ENCODE measurements at regions not wholly inside any gene's neighbourhood (a gene's known extent, or its start where the extent isn't known, plus 50 kb on each side); places are given as distances from the start of the nearest gene placed in this dataset.

DNA sequence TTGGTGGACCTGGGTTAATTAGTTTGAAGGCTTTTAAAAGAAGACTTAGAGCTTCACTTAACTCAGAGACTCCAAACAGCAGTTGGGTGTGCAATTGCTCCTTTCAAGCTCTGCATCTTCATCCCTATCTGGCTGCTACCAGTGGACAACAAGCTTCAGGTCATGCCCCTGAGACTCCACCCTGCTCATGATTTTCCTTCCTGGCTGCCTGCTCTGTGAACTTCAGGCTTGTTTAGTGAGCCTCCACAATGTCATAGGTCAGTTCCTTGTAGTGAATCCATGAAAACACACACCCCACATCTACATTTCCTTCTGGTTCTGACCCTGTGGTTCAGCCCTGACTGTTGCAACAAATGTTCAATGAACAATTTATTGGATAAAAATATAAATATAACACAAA lies 61.1 kb upstream of the MARCKS start:
- no peak for DNase-seq (ENCODE audit: low read depth, low spot score)
- BruUV-seq (replicated peaks), result no TSS peak

DNA sequence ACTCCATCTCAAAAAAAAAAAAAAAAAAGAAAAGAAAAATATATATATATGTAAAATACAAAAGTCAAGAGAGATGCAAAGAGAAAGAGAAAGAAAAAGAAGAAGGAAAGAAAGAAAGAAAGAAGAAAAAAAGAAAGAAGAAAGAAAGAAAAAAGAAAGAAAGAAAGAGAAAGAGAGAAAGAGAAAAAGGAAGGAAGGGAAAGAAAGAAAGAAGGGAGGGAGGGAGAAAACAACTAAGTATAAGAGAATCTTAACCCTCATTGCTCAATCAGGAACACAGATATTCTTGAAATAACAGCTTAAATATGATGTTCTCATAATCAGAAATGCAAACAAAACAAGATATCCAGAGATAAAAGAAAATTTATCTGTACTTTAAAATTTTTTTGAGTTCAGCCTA lies 54.4 kb upstream of the MARCKS start:
- Histone ChIP-seq H2AFZ (ENCODE audit: low read depth, low read length, poor library complexity, severe bottlenecking) (no peak overlapping the region), H3K9me2 (ENCODE audit: insufficient read depth) (no peaks in the 10 kb centered on the region), H3K9me3 (ENCODE audit: control insufficient read depth in 1 of 2, insufficient read depth in 1 of 2, low read depth in 1 of 2, low read length in 2 of 2) (no peaks in the 10 kb centered on the region), H3K27me3 (ENCODE audit: insufficient read depth, low read length) (no peaks in the 10 kb centered on the region), H3K36me3 (ENCODE audit: control insufficient read depth in 1 of 2, insufficient read depth in 2 of 2, low read length in 2 of 2) (no peaks in the 10 kb centered on the region), H4K20me1 (ENCODE audit: insufficient read depth) (no peaks in the 10 kb centered on the region), H3K79me2 (ENCODE audit: insufficient read depth, low read length) (no peaks in the 10 kb centered on the region), H3K27ac (ENCODE audit: low read depth, low read length) (no peak overlapping the region), H3K4me2 (ENCODE audit: low read length) (no peak overlapping the region), H3K4me1 (ENCODE audit: control insufficient read depth in 1 of 2, insufficient read depth in 2 of 2, low read length in 2 of 2) (no peaks in the 10 kb centered on the region), H3K9ac (ENCODE audit: low read length) (no peak overlapping the region), H3K4me3 (replicated peaks in 1 of 2; ENCODE audit: low read depth in 1 of 2, low read length in 2 of 2) (no peak overlapping the region)
- RAD21 ChIA-PET (ENCODE audit: low non-redundant PET in 1 of 2, low total read pairs in 2 of 2, uncharacterized antibody in 2 of 2, unreplicated experiment in 2 of 2), result no interaction called here
- CTCF ChIA-PET, result no interaction called here
- DNase-seq (ENCODE audit: low read depth, low spot score) (no peak), ATAC-seq (no peak)
- intact Hi-C loops (cut with micrococcal nuclease), result no loop called here
- POLR2A ChIA-PET, result no interaction called here
- BruUV-seq (replicated peaks), result no TSS peak
- TF ChIP-seq POLR2AphosphoS5 (IDR thresholded peaks at IDR 0.05; ENCODE audit: low read depth, low read length) (no peak), CEBPB (IDR thresholded peaks at IDR 0.05; ENCODE audit: low read depth) (no peak), SRF (IDR thresholded peaks at IDR 0.05; ENCODE audit: low read depth) (no peak), EZH2 (IDR thresholded peaks at IDR 0.05) (no peak), ZFX (IDR thresholded peaks at IDR 0.05) (no peak), TCF7L2 (IDR thresholded peaks at IDR 0.05; ENCODE audit: borderline replicate concordance, extremely low read depth, insufficient read depth, insufficient read length) (no peak), EGR1 (IDR thresholded peaks at IDR 0.05; ENCODE audit: low read depth) (no peak), ZNF274 (IDR thresholded peaks at IDR 0.05; ENCODE audit: low read depth, low read length) (no peak), FOSL1 (IDR thresholded peaks at IDR 0.05; ENCODE audit: low read depth) (no peak), RAD21 (IDR thresholded peaks at IDR 0.05; ENCODE audit: low read depth) (no peak), YY1 (IDR thresholded peaks at IDR 0.05; ENCODE audit: extremely low read depth, insufficient replicate concordance, low read depth, low read length) (no peak)
- TF ChIP-seq, protein P1, sequence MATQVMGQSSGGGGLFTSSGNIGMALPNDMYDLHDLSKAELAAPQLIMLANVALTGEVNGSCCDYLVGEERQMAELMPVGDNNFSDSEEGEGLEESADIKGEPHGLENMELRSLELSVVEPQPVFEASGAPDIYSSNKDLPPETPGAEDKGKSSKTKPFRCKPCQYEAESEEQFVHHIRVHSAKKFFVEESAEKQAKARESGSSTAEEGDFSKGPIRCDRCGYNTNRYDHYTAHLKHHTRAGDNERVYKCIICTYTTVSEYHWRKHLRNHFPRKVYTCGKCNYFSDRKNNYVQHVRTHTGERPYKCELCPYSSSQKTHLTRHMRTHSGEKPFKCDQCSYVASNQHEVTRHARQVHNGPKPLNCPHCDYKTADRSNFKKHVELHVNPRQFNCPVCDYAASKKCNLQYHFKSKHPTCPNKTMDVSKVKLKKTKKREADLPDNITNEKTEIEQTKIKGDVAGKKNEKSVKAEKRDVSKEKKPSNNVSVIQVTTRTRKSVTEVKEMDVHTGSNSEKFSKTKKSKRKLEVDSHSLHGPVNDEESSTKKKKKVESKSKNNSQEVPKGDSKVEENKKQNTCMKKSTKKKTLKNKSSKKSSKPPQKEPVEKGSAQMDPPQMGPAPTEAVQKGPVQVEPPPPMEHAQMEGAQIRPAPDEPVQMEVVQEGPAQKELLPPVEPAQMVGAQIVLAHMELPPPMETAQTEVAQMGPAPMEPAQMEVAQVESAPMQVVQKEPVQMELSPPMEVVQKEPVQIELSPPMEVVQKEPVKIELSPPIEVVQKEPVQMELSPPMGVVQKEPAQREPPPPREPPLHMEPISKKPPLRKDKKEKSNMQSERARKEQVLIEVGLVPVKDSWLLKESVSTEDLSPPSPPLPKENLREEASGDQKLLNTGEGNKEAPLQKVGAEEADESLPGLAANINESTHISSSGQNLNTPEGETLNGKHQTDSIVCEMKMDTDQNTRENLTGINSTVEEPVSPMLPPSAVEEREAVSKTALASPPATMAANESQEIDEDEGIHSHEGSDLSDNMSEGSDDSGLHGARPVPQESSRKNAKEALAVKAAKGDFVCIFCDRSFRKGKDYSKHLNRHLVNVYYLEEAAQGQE (IDR thresholded peaks at IDR 0.05; ENCODE audit: low read depth), result no peak
- TF ChIP-seq, protein P2, sequence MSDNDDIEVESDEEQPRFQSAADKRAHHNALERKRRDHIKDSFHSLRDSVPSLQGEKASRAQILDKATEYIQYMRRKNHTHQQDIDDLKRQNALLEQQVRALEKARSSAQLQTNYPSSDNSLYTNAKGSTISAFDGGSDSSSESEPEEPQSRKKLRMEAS (IDR thresholded peaks at IDR 0.05), result no peak
- TF ChIP-seq, protein P3, sequence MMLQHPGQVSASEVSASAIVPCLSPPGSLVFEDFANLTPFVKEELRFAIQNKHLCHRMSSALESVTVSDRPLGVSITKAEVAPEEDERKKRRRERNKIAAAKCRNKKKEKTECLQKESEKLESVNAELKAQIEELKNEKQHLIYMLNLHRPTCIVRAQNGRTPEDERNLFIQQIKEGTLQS (IDR thresholded peaks at IDR 0.05), result no peak
- TF ChIP-seq, protein P4, sequence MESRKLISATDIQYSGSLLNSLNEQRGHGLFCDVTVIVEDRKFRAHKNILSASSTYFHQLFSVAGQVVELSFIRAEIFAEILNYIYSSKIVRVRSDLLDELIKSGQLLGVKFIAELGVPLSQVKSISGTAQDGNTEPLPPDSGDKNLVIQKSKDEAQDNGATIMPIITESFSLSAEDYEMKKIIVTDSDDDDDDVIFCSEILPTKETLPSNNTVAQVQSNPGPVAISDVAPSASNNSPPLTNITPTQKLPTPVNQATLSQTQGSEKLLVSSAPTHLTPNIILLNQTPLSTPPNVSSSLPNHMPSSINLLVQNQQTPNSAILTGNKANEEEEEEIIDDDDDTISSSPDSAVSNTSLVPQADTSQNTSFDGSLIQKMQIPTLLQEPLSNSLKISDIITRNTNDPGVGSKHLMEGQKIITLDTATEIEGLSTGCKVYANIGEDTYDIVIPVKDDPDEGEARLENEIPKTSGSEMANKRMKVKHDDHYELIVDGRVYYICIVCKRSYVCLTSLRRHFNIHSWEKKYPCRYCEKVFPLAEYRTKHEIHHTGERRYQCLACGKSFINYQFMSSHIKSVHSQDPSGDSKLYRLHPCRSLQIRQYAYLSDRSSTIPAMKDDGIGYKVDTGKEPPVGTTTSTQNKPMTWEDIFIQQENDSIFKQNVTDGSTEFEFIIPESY (IDR thresholded peaks at IDR 0.05; ENCODE audit: extremely low read depth, insufficient replicate concordance, low read length), result no peak

More for the DNA sequence above, 61.1 kb upstream of the MARCKS start:
- H2AFZ ChIP-seq (ENCODE audit: low read depth, low read length, poor library complexity, severe bottlenecking), result no peak overlapping the region
- no peak overlapping the region for H3K4me3 ChIP-seq (replicated peaks in 1 of 2; ENCODE audit: low read depth in 1 of 2, low read length in 2 of 2)
- no peaks in the 10 kb centered on the region for H3K4me1 ChIP-seq (ENCODE audit: control insufficient read depth in 1 of 2, insufficient read depth in 2 of 2, low read length in 2 of 2)
- H3K36me3 ChIP-seq (ENCODE audit: control insufficient read depth in 1 of 2, insufficient read depth in 2 of 2, low read length in 2 of 2), result no peaks in the 10 kb centered on the region
- ChIA-PET RAD21 (ENCODE audit: low non-redundant PET in 1 of 2, low total read pairs in 2 of 2, uncharacterized antibody in 2 of 2, unreplicated experiment in 2 of 2) (no interaction called here), POLR2A (no interaction called here), CTCF (no interaction called here)
- no peak overlapping the region for H3K4me2 ChIP-seq (ENCODE audit: low read length)
- no peaks in the 10 kb centered on the region for H3K27me3 ChIP-seq (ENCODE audit: insufficient read depth, low read length)
- no peaks in the 10 kb centered on the region for H3K9me3 ChIP-seq (ENCODE audit: control insufficient read depth in 1 of 2, insufficient read depth in 1 of 2, low read depth in 1 of 2, low read length in 2 of 2)
- H3K79me2 ChIP-seq (ENCODE audit: insufficient read depth, low read length), result no peaks in the 10 kb centered on the region
- H3K27ac ChIP-seq (ENCODE audit: low read depth, low read length), result no peak overlapping the region
- no peaks in the 10 kb centered on the region for H4K20me1 ChIP-seq (ENCODE audit: insufficient read depth)
- ATAC-seq, result no peak
- intact Hi-C loops (cut with micrococcal nuclease), result no loop called here
- H3K9ac ChIP-seq (ENCODE audit: low read length), result no peak overlapping the region
- TF ChIP-seq, protein P2 (IDR thresholded peaks at IDR 0.05), result no peak
- no peak for TF ChIP-seq EZH2 (IDR thresholded peaks at IDR 0.05)
- no peaks in the 10 kb centered on the region for H3K9me2 ChIP-seq (ENCODE audit: insufficient read depth)
